Astrocyte of the spinal cord (primary cell): ENCODE measurements at regions not wholly inside any gene's neighbourhood (a gene's known extent, or its start where the extent isn't known, plus 50 kb on each side); places are given as distances from the start of the nearest gene placed in this dataset.

Source experiments
- DNase-seq: peaks from one replicate; pipeline ENCODE4 v3.0.0; 2011; ENCODE audit warnings: low read depth, low spot score
- H3K4me3 ChIP-seq: 2 replicates; pipeline ENCODE4 v1.5.1; 2011; ENCODE audit warnings: low read depth, mild to moderate bottlenecking, low read length, moderate library complexity
- CTCF ChIP-seq: IDR thresholded peaks from 2 replicates; pipeline ENCODE4 v1.5.1; 2012; ENCODE audit warnings: low read depth, mild to moderate bottlenecking, low read length, inconsistent platforms
- in situ Hi-C: cut with HindIII; loops from 2 replicates; pipeline ENCODE4 v1.10.0; 2017; ENCODE audit warnings: low sequenced_read_pairs

- TF ChIP-seq CTCF: no peak
- in situ Hi-C loops: no loop called here
- H3K4me3 ChIP-seq: no peak overlapping the region
- DNase-seq: no peak
These were observed 544.4 kb upstream of the EEF2KMT start for GRCh38 chr16:5642011-5642410.

- in situ Hi-C loops: no loop called here
- TF ChIP-seq CTCF: no peak
- no peak for DNase-seq
- no peak overlapping the region for H3K4me3 ChIP-seq
These were observed 543.3 kb upstream of the EEF2KMT start for GRCh38 chr16:5640883-5641282.

GRCh38 chr16:5639531-5639930, 541.9 kb upstream of the EEF2KMT start:
- no peak for TF ChIP-seq CTCF
- in situ Hi-C loops: no loop called here
- H3K4me3 ChIP-seq: no peak overlapping the region
- no peak for DNase-seq

- no peak overlapping the region for H3K4me3 ChIP-seq
- in situ Hi-C loops: no loop called here
These were observed 537.7 kb upstream of the EEF2KMT start for GRCh38 chr16:5635331-5635730.

GRCh38 chr16:5634666-5635180, 537.1 kb upstream of the EEF2KMT start:
- no peak overlapping the region for H3K4me3 ChIP-seq
- in situ Hi-C loops: no loop called here
- TF ChIP-seq CTCF: no peak
- DNase-seq: no peak

More at GRCh38 chr16:5635331-5635730, 537.7 kb upstream of the EEF2KMT start:
- TF ChIP-seq CTCF: no peak
- DNase-seq: no peak

- peak; percentile 3 for DNase-seq
- in situ Hi-C loops: no loop called here
- TF ChIP-seq CTCF: peak; percentile 28
- H3K4me3 ChIP-seq: no peak overlapping the region
These were observed 536.3 kb upstream of the EEF2KMT start for GRCh38 chr16:5633845-5634440.
